Stimulated activated CD8-positive, alpha-beta memory T cell treated with anti-CD3 and anti-CD28 coated beads, Interleukin-4, amount 100 ng/mL, for 4 hours (primary cell): ENCODE measurements at regions not wholly inside any gene's neighbourhood (a gene's known extent, or its start where the extent isn't known, plus 50 kb on each side); places are given as distances from the start of the nearest gene placed in this dataset.
"Not testable (repeated sequence)": the region's sequence is repeated elsewhere in the genome, so short reads cannot be mapped to it uniquely, and the experiment has no call there.

Source experiments
- DNase-seq, 2 donors: peaks; one replicate each; pipeline ENCODE4 v3.0.0-alpha.2; 2020; ENCODE audit warnings: low read depth in 2 of 2, low spot score in 1 of 2

GRCh38 chr4:184335520-184335919 lies 117.8 kb upstream of the ENPP6 start:
- DNase-seq: no peak

DNA sequence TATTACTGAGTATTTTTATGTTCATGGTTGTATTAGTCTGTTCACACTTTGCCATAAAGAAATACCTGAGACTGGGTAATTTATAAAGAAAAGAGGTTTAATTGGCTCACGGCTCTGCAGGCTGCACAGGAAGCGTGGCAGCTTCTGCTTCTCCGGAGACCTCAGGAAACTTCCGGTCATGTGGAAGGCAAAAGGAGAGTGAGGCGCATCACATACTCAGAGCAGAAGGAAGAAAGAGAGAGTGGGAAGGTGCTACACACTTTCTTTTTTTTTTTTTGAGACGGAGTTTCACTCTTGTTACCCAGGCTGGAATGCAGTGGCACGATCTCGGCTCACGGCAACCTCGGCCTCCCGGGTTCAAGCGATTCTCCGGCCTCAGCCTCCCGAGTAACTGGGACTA lies 115.8 kb upstream of the ENPP6 start:
- not testable (repeated sequence) for DNase-seq

- DNase-seq: no peak
Observed at GRCh38 chr4:184331268-184331995, 113.8 kb upstream of the ENPP6 start.

- DNase-seq: not testable (repeated sequence)
Observed at GRCh38 chr4:184330517-184331094, 112.9 kb upstream of the ENPP6 start.

DNA sequence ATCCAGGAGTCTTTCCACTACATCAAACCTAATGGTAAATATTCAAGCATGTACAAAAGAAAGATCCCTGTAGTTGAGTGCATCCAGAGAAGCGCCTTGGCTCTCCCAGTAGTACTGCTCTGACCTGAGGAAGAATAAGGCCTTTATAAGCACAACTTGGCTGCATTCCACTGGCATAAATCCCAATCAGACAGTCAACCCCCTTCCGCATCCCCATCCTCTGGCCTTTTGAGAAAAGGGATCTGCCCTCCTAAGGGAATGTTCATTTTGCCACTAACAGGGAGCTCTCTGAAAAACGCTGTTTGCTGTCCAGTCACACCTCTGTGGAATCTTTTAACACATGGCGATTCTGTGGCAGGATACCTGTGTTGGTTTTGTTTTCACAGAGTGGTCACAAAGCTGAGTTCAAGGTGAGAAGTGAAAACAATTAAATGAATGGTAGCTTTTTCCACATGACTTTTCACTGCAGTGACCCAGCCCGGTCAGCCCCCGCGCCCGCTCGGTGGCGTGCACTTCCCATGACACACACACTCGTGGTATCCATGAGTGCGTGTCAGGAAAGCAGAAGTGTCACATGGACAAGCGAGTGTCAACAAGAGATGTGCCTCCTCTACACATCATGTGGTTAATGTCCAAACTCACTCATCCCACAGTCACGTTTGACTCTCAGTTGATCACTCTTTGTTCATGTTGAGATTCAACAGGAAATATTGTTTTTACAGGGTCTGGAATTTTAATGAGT lies 112.2 kb upstream of the ENPP6 start:
- DNase-seq: no peak

- DNase-seq: no peak
Observed at GRCh38 chr4:184329235-184329634, 111.6 kb upstream of the ENPP6 start.

- DNase-seq: no peak
Observed at GRCh38 chr4:184328022-184328736, 110.5 kb upstream of the ENPP6 start.

DNA sequence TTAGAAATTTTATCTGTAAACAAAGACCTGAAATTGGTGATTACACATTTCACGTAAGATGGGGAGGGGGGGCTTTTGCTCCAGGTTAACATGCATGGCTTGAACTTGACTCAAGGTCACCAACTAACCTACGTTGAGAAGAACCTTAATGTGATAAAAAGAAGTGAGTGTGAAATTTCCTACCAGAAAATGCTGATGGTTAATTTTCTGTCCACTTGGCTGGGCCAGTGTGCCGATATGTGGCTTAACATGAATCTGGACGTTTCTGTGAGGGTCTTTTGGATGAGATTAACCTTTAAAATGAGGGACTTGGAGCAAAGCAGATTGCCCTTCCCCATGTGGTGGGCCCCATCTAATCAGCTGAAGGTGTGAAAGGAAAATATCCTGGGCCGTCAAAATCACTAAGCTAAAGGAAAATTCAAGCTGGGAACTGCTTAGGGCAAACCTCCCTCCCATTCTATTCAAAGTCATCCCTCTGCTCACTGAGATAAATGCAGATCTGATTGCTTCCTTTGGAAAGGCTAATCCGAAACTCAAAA lies 107.3 kb upstream of the ENPP6 start:
- no peak for DNase-seq

DNA sequence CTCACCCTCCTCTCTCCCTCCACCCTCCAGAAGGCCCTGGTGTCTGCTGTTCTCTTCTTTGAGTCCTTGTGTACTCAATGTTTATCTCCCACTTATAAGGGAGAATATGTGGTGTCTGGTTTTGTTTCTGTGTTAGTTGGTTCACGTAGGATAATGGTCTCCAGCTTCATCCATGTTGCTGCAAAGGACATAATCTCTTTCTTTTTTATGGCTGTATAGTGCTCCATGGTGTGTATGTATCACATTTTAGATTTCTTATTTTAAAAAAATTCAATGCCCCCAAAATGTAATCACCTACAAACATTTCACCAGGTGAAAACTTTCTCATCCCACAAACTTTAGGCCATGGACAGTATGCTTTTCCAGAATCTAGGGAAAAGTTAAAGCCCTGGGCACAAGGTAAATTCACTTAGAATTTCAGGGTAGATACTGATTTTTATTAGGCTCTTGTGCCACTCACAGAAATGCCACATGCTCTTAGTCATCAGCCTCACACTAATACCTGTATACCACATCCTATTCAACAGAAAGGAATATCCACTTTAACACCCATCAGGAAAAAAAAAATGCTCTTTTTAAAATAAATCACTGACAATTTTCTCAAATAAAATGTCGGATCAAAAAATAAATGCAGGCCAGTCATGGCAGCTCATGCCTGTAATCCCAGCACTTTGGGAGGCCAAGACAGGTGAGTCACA lies 104.8 kb upstream of the ENPP6 start:
- DNase-seq: no peak

DNA sequence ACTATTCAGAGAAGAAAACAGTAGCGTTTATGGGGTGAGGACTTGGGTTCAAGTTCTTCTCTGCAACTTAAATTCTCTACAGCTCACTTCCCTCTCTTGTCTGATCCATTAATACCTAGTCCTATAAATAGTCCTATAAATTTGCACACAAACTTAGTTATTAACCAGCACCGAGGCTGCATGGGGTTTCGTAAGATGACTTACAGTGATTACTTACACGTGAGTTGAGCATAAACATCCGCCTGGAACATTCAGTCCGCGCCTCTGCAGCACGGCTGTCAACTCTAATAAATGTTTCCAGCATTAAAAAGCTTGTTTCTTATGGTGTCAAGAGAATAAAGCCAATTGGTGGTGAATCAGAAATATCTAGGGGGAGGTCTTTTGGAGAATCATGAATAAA lies 103.0 kb upstream of the ENPP6 start:
- DNase-seq: no peak

DNA sequence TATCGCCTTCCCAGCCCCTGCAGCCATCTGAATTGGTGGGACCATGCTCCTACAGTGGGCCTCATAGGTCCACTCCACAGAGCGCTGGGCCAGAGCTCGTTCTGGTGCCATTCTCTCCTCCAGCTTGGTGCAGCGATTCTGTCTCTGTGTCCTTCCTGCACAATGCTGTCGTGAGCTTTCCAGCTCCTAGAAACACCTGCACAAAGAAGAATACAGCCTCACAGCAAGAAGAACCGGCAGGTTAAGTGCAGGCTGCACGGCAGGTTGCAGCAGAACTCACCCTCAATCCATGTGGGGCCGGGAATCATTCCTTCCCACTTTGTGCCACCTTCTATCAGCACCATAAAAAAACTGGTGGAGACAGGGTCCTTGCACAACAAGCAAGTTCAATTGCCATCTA lies 101.2 kb upstream of the ENPP6 start:
- no peak for DNase-seq

DNA sequence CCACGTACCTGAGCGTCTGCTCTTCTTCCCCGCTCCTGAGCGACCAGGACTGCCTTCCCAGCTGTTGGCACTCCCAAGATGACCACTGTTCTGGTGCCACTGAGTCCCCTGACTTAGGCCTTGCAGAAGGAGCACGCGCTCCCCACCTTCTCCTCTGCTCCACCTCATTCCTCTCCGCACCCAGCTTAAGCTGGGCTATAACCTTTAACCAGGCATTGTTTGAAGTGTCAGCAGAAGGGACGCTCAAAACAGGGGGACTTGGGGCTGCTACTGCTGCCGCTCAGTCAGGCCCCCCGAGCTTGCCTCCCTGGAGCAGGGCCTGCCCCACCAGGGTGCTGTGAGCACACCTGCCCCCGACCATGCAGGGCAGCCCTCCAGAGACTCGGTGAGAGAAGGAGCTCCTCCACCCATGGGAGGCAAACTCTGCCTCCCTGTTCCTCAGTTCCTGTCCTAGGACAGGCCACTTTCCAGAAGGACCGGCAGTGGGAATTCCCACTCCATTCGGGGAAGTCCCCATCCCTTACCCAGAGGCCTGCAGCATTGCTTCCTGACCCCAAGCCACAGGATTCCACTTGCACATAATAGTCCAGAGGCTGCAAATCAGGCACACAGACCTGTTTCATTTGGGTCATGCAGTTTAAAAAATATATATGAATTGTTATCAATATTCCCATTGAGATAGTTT lies 99.7 kb upstream of the ENPP6 start:
- DNase-seq: no peak

DNA sequence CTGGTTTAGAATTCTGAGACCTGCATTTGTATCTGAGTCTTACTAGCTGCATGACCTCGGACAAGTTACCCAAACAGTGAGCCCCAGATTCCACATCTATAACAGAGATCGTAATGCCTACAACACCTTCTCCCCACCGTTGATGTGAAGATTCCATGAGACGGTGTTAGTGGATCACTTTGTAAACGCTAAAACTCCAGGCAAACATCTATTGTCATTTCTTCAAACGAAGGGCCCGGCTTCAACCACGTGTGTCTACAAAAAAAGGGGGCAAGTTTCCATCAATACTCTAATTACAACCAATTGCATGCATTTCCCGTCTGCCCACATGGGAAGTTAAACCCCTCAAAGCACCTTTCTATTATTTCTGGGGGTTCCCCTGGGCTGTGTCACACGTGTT lies 99.1 kb upstream of the ENPP6 start:
- no peak for DNase-seq

- no peak for DNase-seq
Observed at GRCh38 chr4:184315675-184316359, 98.1 kb upstream of the ENPP6 start.

DNA sequence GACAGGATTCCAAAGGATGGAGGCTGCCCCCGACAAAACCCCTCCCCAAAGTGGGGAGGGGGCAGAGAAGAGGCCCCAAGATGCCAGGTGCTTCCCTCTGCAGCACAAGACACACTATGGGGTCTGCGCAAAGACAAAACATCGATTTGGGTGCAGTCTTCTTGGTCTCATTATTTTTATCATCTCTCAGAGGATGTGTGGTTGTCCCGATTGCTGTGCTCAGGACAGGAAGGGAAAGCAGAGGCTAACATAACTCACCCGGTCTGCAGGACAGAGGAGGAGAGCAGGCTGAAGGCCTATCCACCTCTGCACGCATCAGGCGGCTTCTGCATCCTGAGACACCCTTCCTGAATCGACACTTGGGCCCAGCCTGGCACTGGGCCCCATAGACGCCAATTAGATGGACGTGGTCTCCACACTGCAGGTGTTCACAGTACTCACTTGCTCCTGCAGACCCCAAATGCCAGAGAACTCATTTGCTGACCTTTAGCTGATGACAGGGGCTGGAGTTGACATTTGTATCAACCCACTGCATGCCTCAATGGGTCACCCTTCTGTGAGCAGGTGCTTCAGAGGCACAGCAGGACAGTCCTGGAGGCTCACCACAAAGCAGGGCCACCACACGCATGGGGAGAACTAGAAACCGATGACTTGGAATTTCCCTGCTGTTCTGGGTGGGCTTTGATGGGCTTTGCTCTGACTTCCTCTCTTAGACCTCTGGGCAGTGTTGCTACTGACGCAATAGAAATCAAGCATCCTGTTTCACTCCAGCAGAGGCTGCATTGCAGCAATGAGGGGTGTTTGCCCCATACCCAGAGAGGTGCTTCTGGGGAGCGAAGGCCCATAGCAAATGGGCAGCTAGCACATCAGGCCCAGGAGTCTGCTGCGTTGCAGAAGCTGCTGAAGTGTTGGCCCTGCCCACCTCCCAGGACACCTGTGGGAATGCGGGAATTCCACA lies 96.3 kb upstream of the ENPP6 start:
- no peak for DNase-seq

- DNase-seq: no peak
Observed at GRCh38 chr4:184313058-184313581, 95.4 kb upstream of the ENPP6 start.

DNA sequence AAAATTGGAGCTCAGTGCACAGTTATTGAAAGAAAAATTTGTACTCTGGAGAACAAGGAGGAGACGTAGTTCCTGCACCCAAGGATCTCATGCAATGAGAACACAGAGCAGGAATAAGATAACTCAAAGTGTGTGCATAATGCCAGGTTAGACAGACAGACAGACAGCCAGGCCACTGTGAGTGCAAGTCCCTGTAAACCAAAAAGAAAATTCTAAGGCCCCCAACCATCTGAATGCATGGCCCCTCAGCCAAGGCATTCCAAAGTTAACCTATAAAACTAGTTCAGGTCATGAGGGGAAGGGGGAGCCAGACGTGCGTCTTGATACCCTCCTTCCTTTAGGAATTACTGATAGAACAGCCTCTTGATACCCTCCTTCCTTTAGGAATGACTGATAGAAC lies 94.5 kb upstream of the ENPP6 start:
- no peak for DNase-seq
